Ishikawa (cell line): ENCODE measurements at regions not wholly inside any gene's neighbourhood (a gene's known extent, or its start where the extent isn't known, plus 50 kb on each side); places are given as distances from the start of the nearest gene placed in this dataset.

Source experiments
- CEBPB ChIP-seq: IDR thresholded peaks from 2 replicates; pipeline ENCODE4 v1.6.1; 2012
- CREB1 ChIP-seq: IDR thresholded peaks from 2 replicates; pipeline ENCODE4 v1.6.1; 2012; ENCODE audit warnings: low read depth
- EGR1 ChIP-seq: IDR thresholded peaks from 2 replicates; pipeline ENCODE4 v1.6.1; 2012
- EP300 ChIP-seq: IDR thresholded peaks from 2 replicates; pipeline ENCODE4 v1.6.1; 2012; ENCODE audit warnings: borderline replicate concordance
- FOXM1 ChIP-seq: IDR thresholded peaks from 2 replicates; pipeline ENCODE4 v1.6.1; 2012; ENCODE audit warnings: low read depth, borderline replicate concordance
- NFIC ChIP-seq: IDR thresholded peaks from 2 replicates; pipeline ENCODE4 v1.6.1; 2012
- RAD21 ChIP-seq: IDR thresholded peaks from 2 replicates; pipeline ENCODE4 v1.6.1; 2012; ENCODE audit warnings: low read depth
- TAF1 ChIP-seq: IDR thresholded peaks from 2 replicates; pipeline ENCODE4 v1.6.1; 2012; ENCODE audit warnings: low read depth, mild to moderate bottlenecking
- TCF12 ChIP-seq: IDR thresholded peaks from 2 replicates; pipeline ENCODE4 v1.6.1; 2012; ENCODE audit warnings: low read depth
- TEAD4 ChIP-seq: IDR thresholded peaks from 2 replicates; pipeline ENCODE4 v1.6.1; 2012
- YY1 ChIP-seq: IDR thresholded peaks from 2 replicates; pipeline ENCODE4 v1.6.1; 2012; ENCODE audit warnings: low read depth
- ZBTB7A ChIP-seq: IDR thresholded peaks from 2 replicates; pipeline ENCODE4 v1.6.1; 2012; ENCODE audit warnings: low read depth
- TF ChIP-seq, protein P1 (sequence below): IDR thresholded peaks from 2 replicates; pipeline ENCODE4 v1.6.1; 2012
- TF ChIP-seq, protein P2 (sequence below): IDR thresholded peaks from 2 replicates; pipeline ENCODE4 v1.6.1; 2012; ENCODE audit warnings: low read depth, mild to moderate bottlenecking
- TF ChIP-seq, protein P3 (sequence below): IDR thresholded peaks from 2 replicates; pipeline ENCODE4 v1.6.1; 2012

- TF ChIP-seq TAF1 (no peak), CEBPB (no peak), TCF12 (no peak), EGR1 (no peak), TEAD4 (no peak), FOXM1 (no peak), YY1 (no peak), ZBTB7A (no peak), RAD21 (no peak), CREB1 (no peak)
- TF ChIP-seq, protein P1, sequence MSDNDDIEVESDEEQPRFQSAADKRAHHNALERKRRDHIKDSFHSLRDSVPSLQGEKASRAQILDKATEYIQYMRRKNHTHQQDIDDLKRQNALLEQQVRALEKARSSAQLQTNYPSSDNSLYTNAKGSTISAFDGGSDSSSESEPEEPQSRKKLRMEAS: no peak
Observed at GRCh38 chr4:14653338-14653737, 348.9 kb upstream of the CPEB2 start.

GRCh38 chr4:14659286-14659685, 343.0 kb upstream of the CPEB2 start:
- no peak for TF ChIP-seq TEAD4

GRCh38 chr4:14667624-14668151, 334.6 kb upstream of the CPEB2 start:
- TF ChIP-seq EGR1 (no peak), YY1 (no peak), CEBPB (no peak), CREB1 (no peak), FOXM1 (no peak), NFIC (no peak), RAD21 (no peak), TEAD4 (no peak), EP300 (no peak), ZBTB7A (no peak), TCF12 (no peak), TAF1 (no peak)
- TF ChIP-seq, protein P1: no peak
- TF ChIP-seq, protein P2, sequence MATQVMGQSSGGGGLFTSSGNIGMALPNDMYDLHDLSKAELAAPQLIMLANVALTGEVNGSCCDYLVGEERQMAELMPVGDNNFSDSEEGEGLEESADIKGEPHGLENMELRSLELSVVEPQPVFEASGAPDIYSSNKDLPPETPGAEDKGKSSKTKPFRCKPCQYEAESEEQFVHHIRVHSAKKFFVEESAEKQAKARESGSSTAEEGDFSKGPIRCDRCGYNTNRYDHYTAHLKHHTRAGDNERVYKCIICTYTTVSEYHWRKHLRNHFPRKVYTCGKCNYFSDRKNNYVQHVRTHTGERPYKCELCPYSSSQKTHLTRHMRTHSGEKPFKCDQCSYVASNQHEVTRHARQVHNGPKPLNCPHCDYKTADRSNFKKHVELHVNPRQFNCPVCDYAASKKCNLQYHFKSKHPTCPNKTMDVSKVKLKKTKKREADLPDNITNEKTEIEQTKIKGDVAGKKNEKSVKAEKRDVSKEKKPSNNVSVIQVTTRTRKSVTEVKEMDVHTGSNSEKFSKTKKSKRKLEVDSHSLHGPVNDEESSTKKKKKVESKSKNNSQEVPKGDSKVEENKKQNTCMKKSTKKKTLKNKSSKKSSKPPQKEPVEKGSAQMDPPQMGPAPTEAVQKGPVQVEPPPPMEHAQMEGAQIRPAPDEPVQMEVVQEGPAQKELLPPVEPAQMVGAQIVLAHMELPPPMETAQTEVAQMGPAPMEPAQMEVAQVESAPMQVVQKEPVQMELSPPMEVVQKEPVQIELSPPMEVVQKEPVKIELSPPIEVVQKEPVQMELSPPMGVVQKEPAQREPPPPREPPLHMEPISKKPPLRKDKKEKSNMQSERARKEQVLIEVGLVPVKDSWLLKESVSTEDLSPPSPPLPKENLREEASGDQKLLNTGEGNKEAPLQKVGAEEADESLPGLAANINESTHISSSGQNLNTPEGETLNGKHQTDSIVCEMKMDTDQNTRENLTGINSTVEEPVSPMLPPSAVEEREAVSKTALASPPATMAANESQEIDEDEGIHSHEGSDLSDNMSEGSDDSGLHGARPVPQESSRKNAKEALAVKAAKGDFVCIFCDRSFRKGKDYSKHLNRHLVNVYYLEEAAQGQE: no peak
- TF ChIP-seq, protein P3, sequence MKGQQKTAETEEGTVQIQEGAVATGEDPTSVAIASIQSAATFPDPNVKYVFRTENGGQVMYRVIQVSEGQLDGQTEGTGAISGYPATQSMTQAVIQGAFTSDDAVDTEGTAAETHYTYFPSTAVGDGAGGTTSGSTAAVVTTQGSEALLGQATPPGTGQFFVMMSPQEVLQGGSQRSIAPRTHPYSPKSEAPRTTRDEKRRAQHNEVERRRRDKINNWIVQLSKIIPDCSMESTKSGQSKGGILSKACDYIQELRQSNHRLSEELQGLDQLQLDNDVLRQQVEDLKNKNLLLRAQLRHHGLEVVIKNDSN: no peak

- TF ChIP-seq EP300 (no peak), FOXM1 (no peak), TAF1 (no peak), ZBTB7A (no peak), CEBPB (no peak), CREB1 (no peak), EGR1 (no peak), TEAD4 (no peak), TCF12 (no peak), YY1 (no peak), RAD21 (no peak)
- TF ChIP-seq, protein P3: no peak
Observed at GRCh38 chr4:14668296-14668695, 334.0 kb upstream of the CPEB2 start.

DNA sequence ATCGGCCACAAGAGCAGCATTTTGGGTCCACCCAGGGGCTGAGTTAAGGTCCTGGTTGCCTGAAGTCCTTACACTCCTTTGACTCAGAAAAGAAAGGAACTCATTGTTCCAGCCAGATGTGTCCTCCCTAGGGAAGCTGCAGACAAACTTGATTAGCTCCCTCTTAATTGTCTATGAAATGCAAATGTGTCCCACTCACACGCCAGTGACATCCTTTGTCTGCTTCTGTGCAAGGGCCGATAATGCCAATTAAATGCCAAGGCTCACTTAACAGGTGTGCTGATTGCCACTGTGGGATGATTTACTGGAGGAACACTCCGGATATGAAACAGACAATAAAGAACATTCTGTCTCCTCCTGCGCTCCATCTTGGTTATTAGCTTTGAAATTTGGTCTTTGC, 332.9 kb upstream of the CPEB2 start:
- TF ChIP-seq NFIC (no peak), CEBPB (no peak), YY1 (no peak)

GRCh38 chr4:14671146-14671545, 331.1 kb upstream of the CPEB2 start:
- TF ChIP-seq NFIC (no peak), CREB1 (no peak), ZBTB7A (no peak), TAF1 (no peak), CEBPB (no peak), YY1 (no peak), TCF12 (no peak), RAD21 (no peak)
- TF ChIP-seq, protein P3: no peak
- TF ChIP-seq, protein P1: no peak
- TF ChIP-seq, protein P2: no peak
